Sigmoid colon (tissue), 6 donors: ENCODE measurements at regions not wholly inside any gene's neighbourhood (a gene's known extent, or its start where the extent isn't known, plus 50 kb on each side); places are given as distances from the start of the nearest gene placed in this dataset.

Experiments
- DNase-seq: peaks from one replicate; pipeline ENCODE4 v3.0.0-alpha.2; 2019
- H3K27ac ChIP-seq, 4 donors: fragments of 200-600 bp; sonication (generic); one replicate each; pipeline ENCODE4 v1.5.1; 2016 to 2019; ENCODE audit warnings: mild to moderate bottlenecking in 1 of 4
- H3K27me3 ChIP-seq, 3 donors: fragments of 200-600 bp; sonication (generic); one replicate each; pipeline ENCODE4 v1.5.1; 2019; ENCODE audit warnings: mild to moderate bottlenecking in 1 of 3
- H3K36me3 ChIP-seq, 4 donors: fragments of 200-600 bp; sonication (generic); one replicate each; pipeline ENCODE4 v1.5.1; 2016 to 2019
- H3K4me1 ChIP-seq, 4 donors: fragments of 200-600 bp; sonication (generic); one replicate each; pipeline ENCODE4 v1.5.1; 2017 to 2019
- H3K4me3 ChIP-seq, 4 donors: fragments of 200-600 bp; sonication (generic); one replicate each; pipeline ENCODE4 v1.5.1; 2017 to 2019; ENCODE audit warnings: mild to moderate bottlenecking in 2 of 4, moderate library complexity in 1 of 4
- H3K9me3 ChIP-seq, 4 donors: fragments of 200-600 bp in 3 of 4; sonication (generic) in 3 of 4; one replicate each; pipeline versions ENCODE4 v1.5.1 to v1.6.1; 2013 to 2019
- CTCF ChIP-seq, 4 experiments: fragments of 450-650 bp in 3 of 4; fragments of 200-600 bp in 1 of 4; IDR thresholded peaks; one replicate each; pipeline ENCODE4 v1.5.1; 2016 to 2019; ENCODE audit warnings: antibody characterized with exemption in 4 of 4, mild to moderate bottlenecking in 3 of 4, moderate library complexity in 2 of 4
- EP300 ChIP-seq, 4 donors: sonication (generic); formaldehyde crosslinking; IDR thresholded peaks; one replicate each; pipeline ENCODE4 v1.6.1; 2017; ENCODE audit warnings: antibody characterized with exemption in 4 of 4
- POLR2A ChIP-seq, 2 donors: fragments of 450-650 bp; IDR thresholded peaks; one replicate each; pipeline ENCODE4 v1.6.1; 2016; ENCODE audit warnings: antibody characterized with exemption in 2 of 2, mild to moderate bottlenecking in 2 of 2, moderate library complexity in 2 of 2
- POLR2AphosphoS5 ChIP-seq, 4 donors: sonication (generic); formaldehyde crosslinking; IDR thresholded peaks; one replicate each; pipeline ENCODE4 v1.6.1; 2017; ENCODE audit warnings: antibody characterized with exemption in 4 of 4
- WGBS, 2 donors: extraction: QIAGEN DNeasy Blood & Tissue Kit; methylation state at CpG; one replicate each; pipeline ENCODE4 v1.1.7; 2013; 5-methylcytosine and 5-hydroxymethylcytosine counted together
- intact Hi-C: fragments of 100-400 bp; cut with DNase I; formaldehyde crosslinking; loops from one replicate; pipeline ENCODE4 v1.15.1; 2023
- donor health status: healthy with polysubstance abuse.
- donor health status: healthy.

DNA sequence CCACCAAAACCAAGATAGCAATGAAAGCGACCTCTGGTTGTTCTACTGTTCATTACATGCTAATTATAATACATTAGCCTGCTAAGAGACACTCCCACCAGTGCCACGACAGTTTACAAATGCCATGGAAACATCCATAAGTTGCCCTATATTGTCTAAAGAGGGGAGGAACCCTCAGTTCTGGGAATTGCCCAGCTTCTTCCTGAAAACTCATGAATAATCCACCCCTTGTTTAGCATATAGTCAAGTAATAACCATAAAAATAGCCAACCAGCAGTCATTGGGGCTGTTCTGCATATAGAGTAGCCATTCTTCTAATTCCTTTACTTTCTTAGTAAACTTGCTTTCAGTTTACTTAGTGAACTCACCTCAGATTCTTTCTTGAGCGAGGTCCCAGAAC lies 189.8 kb upstream of the SOX11 start:
- Histone ChIP-seq H3K4me1 (no peaks in the 10 kb centered on the region), H3K9me3 (no peaks in the 10 kb centered on the region), H3K27me3 (no peaks in the 10 kb centered on the region), H3K4me3 (no peak overlapping the region), H3K27ac (no peak overlapping the region), H3K36me3 (no peaks in the 10 kb centered on the region)
- DNase-seq = no peak
- intact Hi-C loops = no loop called here
- WGBS, 2 donors = 43 to 80% methylated on average over 3 of the region's 3 CpGs
- TF ChIP-seq EP300 (IDR thresholded peaks at IDR 0.05) (no peak), CTCF (IDR thresholded peaks at IDR 0.05) (no peak), POLR2A (IDR thresholded peaks at IDR 0.05) (no peak), POLR2AphosphoS5 (IDR thresholded peaks at IDR 0.05) (no peak)

DNA sequence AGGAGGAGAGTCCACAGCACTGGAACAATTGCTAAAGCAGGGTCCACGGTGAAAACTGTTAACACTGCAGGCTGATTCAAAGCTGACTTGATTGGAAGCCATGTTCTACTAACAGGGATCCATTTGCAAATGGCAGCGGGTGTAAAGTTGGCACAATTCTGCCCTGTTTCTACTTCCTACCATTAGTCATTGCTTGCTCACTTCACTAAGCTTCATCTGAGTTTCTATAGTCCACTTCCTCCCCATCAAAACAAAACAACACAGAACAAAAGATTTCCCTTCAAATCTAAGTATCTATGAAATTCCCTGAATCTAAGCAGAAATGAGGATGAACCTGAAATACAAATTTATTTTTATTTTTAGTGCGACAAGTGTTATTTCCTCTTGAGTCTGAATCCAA lies 187.4 kb upstream of the SOX11 start:
- H3K27ac ChIP-seq = no peak overlapping the region
- no peak for DNase-seq
- no peaks in the 10 kb centered on the region for H3K9me3 ChIP-seq
- WGBS, 2 donors = 77 to 85% methylated on average over 3 of the region's 3 CpGs
- H3K4me1 ChIP-seq = no peaks in the 10 kb centered on the region
- no peaks in the 10 kb centered on the region for H3K27me3 ChIP-seq
- H3K36me3 ChIP-seq = no peaks in the 10 kb centered on the region
- no peak overlapping the region for H3K4me3 ChIP-seq
- intact Hi-C loops = no loop called here
- no peak for TF ChIP-seq POLR2A (IDR thresholded peaks at IDR 0.05)
- TF ChIP-seq EP300 (IDR thresholded peaks at IDR 0.05) = no peak
- no peak for TF ChIP-seq POLR2AphosphoS5 (IDR thresholded peaks at IDR 0.05)
- no peak for TF ChIP-seq CTCF (IDR thresholded peaks at IDR 0.05)

- H3K4me3 ChIP-seq = no peak overlapping the region
- H3K27ac ChIP-seq = no peak overlapping the region
- DNase-seq = no peak
- H3K9me3 ChIP-seq = no peaks in the 10 kb centered on the region
- no peaks in the 10 kb centered on the region for H3K36me3 ChIP-seq
- intact Hi-C loops = no loop called here
- WGBS, 2 donors = 66 to 80% methylated on average over 10 of the region's 10 CpGs
- H3K4me1 ChIP-seq = no peaks in the 10 kb centered on the region
- H3K27me3 ChIP-seq = no peaks in the 10 kb centered on the region
- TF ChIP-seq POLR2A (IDR thresholded peaks at IDR 0.05) (no peak), CTCF (IDR thresholded peaks at IDR 0.05) (no peak), EP300 (IDR thresholded peaks at IDR 0.05) (no peak), POLR2AphosphoS5 (IDR thresholded peaks at IDR 0.05) (no peak)
Measured at GRCh38 chr2:5507367-5507766, 184.8 kb upstream of the SOX11 start.

DNA sequence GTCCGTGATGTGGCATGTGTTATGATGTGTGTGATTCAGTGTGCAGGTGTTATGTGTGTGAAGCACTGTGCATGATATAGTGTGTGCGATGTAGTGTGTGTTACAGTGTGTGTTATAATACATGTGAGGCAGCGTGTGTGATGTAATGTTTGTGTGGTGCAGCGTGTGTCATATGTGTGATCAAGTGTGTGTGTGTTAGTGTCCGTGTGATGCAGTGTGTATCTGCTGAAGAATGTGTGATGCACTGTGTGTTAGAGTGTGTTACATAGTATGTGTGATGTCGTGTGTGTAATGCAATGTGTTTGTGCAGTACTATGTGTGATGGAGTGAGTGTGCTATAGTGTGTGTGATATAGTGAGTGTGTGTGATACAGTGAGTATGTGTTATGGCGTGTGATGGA lies 182.8 kb upstream of the SOX11 start:
- 91 to 95% methylated on average over 7 of the region's 7 CpGs for WGBS, 2 donors
- H3K9me3 ChIP-seq = no peaks in the 10 kb centered on the region
- H3K4me1 ChIP-seq = no peaks in the 10 kb centered on the region
- no peak overlapping the region for H3K4me3 ChIP-seq
- no peak for TF ChIP-seq POLR2A (IDR thresholded peaks at IDR 0.05)
- TF ChIP-seq CTCF (IDR thresholded peaks at IDR 0.05) = no peak
- TF ChIP-seq POLR2AphosphoS5 (IDR thresholded peaks at IDR 0.05) = no peak
- TF ChIP-seq EP300 (IDR thresholded peaks at IDR 0.05) = no peak
- intact Hi-C loops = no loop called here
- H3K27me3 ChIP-seq = no peaks in the 10 kb centered on the region
- no peak for DNase-seq
- no peak overlapping the region for H3K27ac ChIP-seq
- H3K36me3 ChIP-seq = no peaks in the 10 kb centered on the region

GRCh38 chr2:5510082-5510481 lies 182.1 kb upstream of the SOX11 start:
- Histone ChIP-seq H3K4me1 (no peaks in the 10 kb centered on the region), H3K27ac (no peak overlapping the region), H3K36me3 (no peaks in the 10 kb centered on the region), H3K9me3 (no peaks in the 10 kb centered on the region), H3K27me3 (no peaks in the 10 kb centered on the region), H3K4me3 (no peak overlapping the region)
- no peak for DNase-seq
- intact Hi-C loops = no loop called here
- TF ChIP-seq POLR2A (IDR thresholded peaks at IDR 0.05) (no peak), CTCF (IDR thresholded peaks at IDR 0.05) (no peak), POLR2AphosphoS5 (IDR thresholded peaks at IDR 0.05) (no peak), EP300 (IDR thresholded peaks at IDR 0.05) (no peak)
- WGBS, 2 donors = 95 to 97% methylated on average over 4 of the region's 4 CpGs
